Activated T-helper 1 cell treated with anti-CD3 and anti-CD28 coated beads, Interleukin-2, amount 50 U/mL, for 16 hours (primary cell): ENCODE measurements at regions not wholly inside any gene's neighbourhood (a gene's known extent, or its start where the extent isn't known, plus 50 kb on each side); places are given as distances from the start of the nearest gene placed in this dataset.

Experiments
- DNase-seq, 2 donors: peaks; one replicate each; pipeline ENCODE4 v3.0.0-alpha.2; 2020; ENCODE audit warnings: low read depth in 1 of 2, low spot score in 1 of 2

GRCh38 chr2:238731961-238732360 is 115.9 kb upstream of the TWIST2 start:
- no peak for DNase-seq

- DNase-seq: no peak
Measured at GRCh38 chr2:238738917-238739316, 109.0 kb upstream of the TWIST2 start.

GRCh38 chr2:238739668-238740067 is 108.2 kb upstream of the TWIST2 start:
- DNase-seq: no peak

GRCh38 chr2:238741277-238741676 is 106.6 kb upstream of the TWIST2 start:
- DNase-seq: no peak

GRCh38 chr2:238742066-238742465 is 105.8 kb upstream of the TWIST2 start:
- no peak for DNase-seq

- DNase-seq: no peak
Measured at GRCh38 chr2:238742664-238743063, 105.2 kb upstream of the TWIST2 start.

- DNase-seq: no peak
Measured at GRCh38 chr2:238743243-238744065, 104.4 kb upstream of the TWIST2 start.

- no peak for DNase-seq
Measured at GRCh38 chr2:238744951-238745350, 102.9 kb upstream of the TWIST2 start.

GRCh38 chr2:238745997-238746396 is 101.9 kb upstream of the TWIST2 start:
- no peak for DNase-seq

GRCh38 chr2:238747114-238747513 is 100.8 kb upstream of the TWIST2 start:
- DNase-seq: no peak

- DNase-seq: no peak
Measured at GRCh38 chr2:238747557-238747956, 100.3 kb upstream of the TWIST2 start.

- no peak for DNase-seq
Measured at GRCh38 chr2:238750212-238750904, 97.5 kb upstream of the TWIST2 start.

GRCh38 chr2:238754259-238754658 is 93.6 kb upstream of the TWIST2 start:
- DNase-seq: no peak

- no peak for DNase-seq
Measured at GRCh38 chr2:238761868-238762267, 86.0 kb upstream of the TWIST2 start.

- DNase-seq: no peak
Measured at GRCh38 chr2:238763471-238763995, 84.4 kb upstream of the TWIST2 start.

- no peak for DNase-seq
Measured at GRCh38 chr2:238765590-238765989, 82.3 kb upstream of the TWIST2 start.

GRCh38 chr2:238771218-238771617 is 76.7 kb upstream of the TWIST2 start:
- no peak for DNase-seq

GRCh38 chr2:238771639-238772038 is 76.2 kb upstream of the TWIST2 start:
- DNase-seq: no peak

- DNase-seq: no peak
Measured at GRCh38 chr2:238772635-238773297, 75.1 kb upstream of the TWIST2 start.

GRCh38 chr2:238773472-238773871 is 74.4 kb upstream of the TWIST2 start:
- DNase-seq: no peak

GRCh38 chr2:238774071-238774470 is 73.8 kb upstream of the TWIST2 start:
- DNase-seq: no peak

GRCh38 chr2:238774980-238775509 is 72.8 kb upstream of the TWIST2 start:
- DNase-seq: no peak
